ENCODE measurements at regions not wholly inside any gene's neighbourhood (a gene's known extent, or its start where the extent isn't known, plus 50 kb on each side); places are given as distances from the start of the nearest gene placed in this dataset.

DNA sequence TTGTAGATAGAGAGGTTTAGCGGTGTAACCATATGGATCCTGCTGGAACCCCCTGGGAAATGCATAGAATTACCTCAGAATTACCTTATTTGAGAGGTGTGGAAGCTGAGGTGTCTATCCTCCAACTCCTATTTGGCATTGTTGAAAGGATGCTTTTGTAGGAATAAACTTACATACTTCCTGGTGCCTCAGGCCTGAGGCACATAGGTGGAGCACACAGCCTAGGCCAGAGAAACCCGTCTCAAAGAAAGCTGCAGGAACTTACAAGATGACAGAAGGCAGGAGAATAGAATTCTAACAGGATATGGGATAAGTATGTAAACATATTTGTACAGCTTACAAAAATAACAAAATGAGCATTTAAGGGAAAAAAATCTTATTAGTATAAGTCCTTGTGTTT, 1507.2 kb upstream of the ZEB2 start:
- H3K27me3 ChIP-seq (ENCODE audit: low read depth, low read length), result no peaks in the 10 kb centered on the region
- no peaks in the 10 kb centered on the region for H3K36me3 ChIP-seq (ENCODE audit: control insufficient read depth in 1 of 2, insufficient read depth in 2 of 2, low read length in 2 of 2)
- no peak overlapping the region for H3K4me3 ChIP-seq (ENCODE audit: low read depth in 1 of 2, low read length in 2 of 2)
- H3K4me1 ChIP-seq (ENCODE audit: control insufficient read depth in 1 of 2, insufficient read depth in 2 of 2, low read length in 2 of 2), result no peaks in the 10 kb centered on the region
- H3K9me3 ChIP-seq (ENCODE audit: control insufficient read depth in 1 of 2, low read length in 2 of 2), result no peaks in the 10 kb centered on the region
- H3K27ac ChIP-seq (ENCODE audit: low read length), result no peak overlapping the region

DNA sequence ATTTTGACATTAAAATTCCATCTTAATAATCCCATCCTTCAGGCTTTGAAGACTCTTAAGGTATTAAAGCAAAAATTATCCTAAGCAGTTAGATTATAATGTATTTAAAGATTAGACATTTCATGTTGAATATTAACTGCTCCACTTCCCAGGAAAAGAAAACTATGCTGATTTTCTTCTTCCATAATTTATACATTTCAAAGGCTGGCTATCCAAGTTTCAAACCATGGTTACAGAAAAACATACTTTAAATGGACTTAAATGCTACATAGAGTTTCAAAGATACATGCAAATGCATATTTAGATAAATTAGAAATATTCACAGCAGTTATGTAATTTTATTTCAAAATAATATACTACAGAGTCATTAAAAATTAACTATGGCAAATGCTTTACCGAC, 1505.6 kb upstream of the ZEB2 start:
- no peaks in the 10 kb centered on the region for H3K36me3 ChIP-seq (ENCODE audit: control insufficient read depth in 1 of 2, insufficient read depth in 2 of 2, low read length in 2 of 2)
- no peaks in the 10 kb centered on the region for H3K4me1 ChIP-seq (ENCODE audit: control insufficient read depth in 1 of 2, insufficient read depth in 2 of 2, low read length in 2 of 2)
- H3K27ac ChIP-seq (ENCODE audit: low read length), result no peak overlapping the region
- no peaks in the 10 kb centered on the region for H3K27me3 ChIP-seq (ENCODE audit: low read depth, low read length)
- H3K4me3 ChIP-seq (ENCODE audit: low read depth in 1 of 2, low read length in 2 of 2), result no peak overlapping the region
- no peaks in the 10 kb centered on the region for H3K9me3 ChIP-seq (ENCODE audit: control insufficient read depth in 1 of 2, low read length in 2 of 2)

DNA sequence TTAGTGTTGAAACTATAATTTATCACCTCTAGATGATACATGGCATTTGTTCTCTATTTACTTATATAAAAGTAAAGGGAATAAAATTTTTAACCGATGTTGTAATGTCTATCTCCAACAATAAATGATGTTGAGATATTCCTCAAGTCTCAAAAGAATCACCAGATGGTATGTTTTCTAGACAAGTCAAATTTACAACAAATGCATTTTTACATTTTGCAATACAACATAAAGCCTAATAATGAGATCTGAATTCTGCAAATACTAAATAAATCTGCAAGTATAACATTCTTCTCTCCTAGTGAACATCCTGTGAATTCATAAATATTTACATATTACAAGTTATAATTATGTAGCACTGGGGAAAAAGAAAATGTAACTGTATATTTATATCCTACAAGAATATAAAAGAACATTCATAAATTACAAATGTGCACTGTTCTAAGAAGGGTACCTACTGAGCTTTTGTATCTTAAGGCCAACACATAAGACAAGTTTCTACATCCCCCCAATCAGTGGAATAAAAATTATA, 1504.4 kb upstream of the ZEB2 start:
- no peak overlapping the region for H3K4me3 ChIP-seq (ENCODE audit: low read depth in 1 of 2, low read length in 2 of 2)
- H3K4me1 ChIP-seq (ENCODE audit: control insufficient read depth in 1 of 2, insufficient read depth in 2 of 2, low read length in 2 of 2), result no peaks in the 10 kb centered on the region
- no peaks in the 10 kb centered on the region for H3K36me3 ChIP-seq (ENCODE audit: control insufficient read depth in 1 of 2, insufficient read depth in 2 of 2, low read length in 2 of 2)
- no peaks in the 10 kb centered on the region for H3K27me3 ChIP-seq (ENCODE audit: low read depth, low read length)
- H3K9me3 ChIP-seq (ENCODE audit: control insufficient read depth in 1 of 2, low read length in 2 of 2), result no peaks in the 10 kb centered on the region
- no peak overlapping the region for H3K27ac ChIP-seq (ENCODE audit: low read length)

DNA sequence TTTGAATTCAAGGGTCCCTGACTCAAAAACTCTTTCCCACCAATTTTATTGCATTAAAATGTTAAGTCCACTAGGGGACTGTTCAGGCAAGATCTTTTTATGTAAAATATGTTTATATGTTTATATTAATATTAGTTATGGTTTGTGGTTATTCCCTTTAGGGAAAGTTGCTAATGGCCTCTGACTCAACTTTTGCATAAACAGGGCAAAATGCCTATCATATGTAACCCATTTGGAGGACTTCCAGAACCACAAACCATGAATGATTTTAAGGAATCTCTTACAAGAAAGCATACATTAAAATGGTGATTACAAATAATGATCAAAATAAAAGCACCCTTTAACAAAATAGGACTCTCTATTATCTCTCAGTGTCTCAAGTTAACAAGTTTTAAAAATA, 1484.5 kb upstream of the ZEB2 start:
- no peak overlapping the region for H3K4me3 ChIP-seq (ENCODE audit: low read depth in 1 of 2, low read length in 2 of 2)
- no peaks in the 10 kb centered on the region for H3K4me1 ChIP-seq (ENCODE audit: control insufficient read depth in 1 of 2, insufficient read depth in 2 of 2, low read length in 2 of 2)
- no peaks in the 10 kb centered on the region for H3K27me3 ChIP-seq (ENCODE audit: low read depth, low read length)
- no peaks in the 10 kb centered on the region for H3K36me3 ChIP-seq (ENCODE audit: control insufficient read depth in 1 of 2, insufficient read depth in 2 of 2, low read length in 2 of 2)
- H3K9me3 ChIP-seq (ENCODE audit: control insufficient read depth in 1 of 2, low read length in 2 of 2), result no peaks in the 10 kb centered on the region
- no peak overlapping the region for H3K27ac ChIP-seq (ENCODE audit: low read length)

DNA sequence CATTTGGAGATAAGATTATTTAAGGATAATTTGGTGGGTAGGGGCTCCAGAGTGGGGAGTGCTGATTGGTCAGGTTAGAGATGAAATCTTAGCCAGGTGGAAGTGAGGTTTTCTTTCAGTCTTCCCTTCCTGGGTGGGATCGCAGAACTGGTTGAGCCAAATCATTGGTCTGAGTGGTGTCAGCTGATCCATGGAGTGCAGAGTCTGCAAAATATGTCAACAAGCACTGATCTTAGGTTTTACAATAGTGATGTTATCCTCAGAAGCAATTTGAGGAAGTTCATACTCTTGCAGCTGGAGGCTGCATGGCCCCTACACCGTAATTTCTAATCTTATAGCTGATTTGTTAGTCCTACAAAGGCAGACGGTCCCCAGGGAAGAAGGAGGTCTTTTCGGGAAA, 1483.4 kb upstream of the ZEB2 start:
- Histone ChIP-seq H3K9me3 (ENCODE audit: control insufficient read depth in 1 of 2, low read length in 2 of 2) (no peaks in the 10 kb centered on the region), H3K4me1 (ENCODE audit: control insufficient read depth in 1 of 2, insufficient read depth in 2 of 2, low read length in 2 of 2) (no peaks in the 10 kb centered on the region), H3K27ac (ENCODE audit: low read length) (no peak overlapping the region), H3K4me3 (ENCODE audit: low read depth in 1 of 2, low read length in 2 of 2) (no peak overlapping the region), H3K27me3 (ENCODE audit: low read depth, low read length) (no peaks in the 10 kb centered on the region), H3K36me3 (ENCODE audit: control insufficient read depth in 1 of 2, insufficient read depth in 2 of 2, low read length in 2 of 2) (no peaks in the 10 kb centered on the region)

DNA sequence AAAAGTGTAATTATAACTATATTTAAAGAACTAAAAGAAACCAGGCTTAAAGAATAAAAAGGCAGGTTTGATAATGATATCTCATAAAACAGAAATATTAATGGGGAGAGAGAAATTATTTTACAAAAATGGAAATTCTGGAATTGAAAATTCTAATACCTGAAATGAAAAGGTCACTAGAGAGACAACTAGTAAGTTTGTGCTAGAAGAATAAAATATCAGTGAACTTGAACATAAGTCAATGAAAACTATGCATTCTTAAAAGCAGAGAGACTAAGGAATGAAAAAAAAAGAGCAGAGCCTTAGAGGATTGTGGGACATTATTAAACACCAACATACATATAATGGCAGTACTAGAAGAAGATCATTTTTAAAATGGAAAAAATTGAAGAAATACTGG, 1475.0 kb upstream of the ZEB2 start:
- H3K36me3 ChIP-seq (ENCODE audit: control insufficient read depth in 1 of 2, insufficient read depth in 2 of 2, low read length in 2 of 2), result no peaks in the 10 kb centered on the region
- H3K27ac ChIP-seq (ENCODE audit: low read length), result no peak overlapping the region
- H3K4me1 ChIP-seq (ENCODE audit: control insufficient read depth in 1 of 2, insufficient read depth in 2 of 2, low read length in 2 of 2), result no peaks in the 10 kb centered on the region
- no peak overlapping the region for H3K4me3 ChIP-seq (ENCODE audit: low read depth in 1 of 2, low read length in 2 of 2)
- peaks cover 4 to 6% of the 10 kb centered on the region in 2 donors for H3K9me3 ChIP-seq (ENCODE audit: control insufficient read depth in 1 of 2, low read length in 2 of 2)
- no peaks in the 10 kb centered on the region for H3K27me3 ChIP-seq (ENCODE audit: low read depth, low read length)

- H3K27me3 ChIP-seq (ENCODE audit: low read depth, low read length), result no peaks in the 10 kb centered on the region
- no peaks in the 10 kb centered on the region for H3K36me3 ChIP-seq (ENCODE audit: control insufficient read depth in 1 of 2, insufficient read depth in 2 of 2, low read length in 2 of 2)
- peaks cover 4 to 6% of the 10 kb centered on the region in 2 donors for H3K9me3 ChIP-seq (ENCODE audit: control insufficient read depth in 1 of 2, low read length in 2 of 2)
- H3K27ac ChIP-seq (ENCODE audit: low read length), result no peak overlapping the region
- no peak overlapping the region for H3K4me3 ChIP-seq (ENCODE audit: low read depth in 1 of 2, low read length in 2 of 2)
- H3K4me1 ChIP-seq (ENCODE audit: control insufficient read depth in 1 of 2, insufficient read depth in 2 of 2, low read length in 2 of 2), result no peaks in the 10 kb centered on the region
These were observed 1472.7 kb upstream of the ZEB2 start for GRCh38 chr2:145992572-145992971.

DNA sequence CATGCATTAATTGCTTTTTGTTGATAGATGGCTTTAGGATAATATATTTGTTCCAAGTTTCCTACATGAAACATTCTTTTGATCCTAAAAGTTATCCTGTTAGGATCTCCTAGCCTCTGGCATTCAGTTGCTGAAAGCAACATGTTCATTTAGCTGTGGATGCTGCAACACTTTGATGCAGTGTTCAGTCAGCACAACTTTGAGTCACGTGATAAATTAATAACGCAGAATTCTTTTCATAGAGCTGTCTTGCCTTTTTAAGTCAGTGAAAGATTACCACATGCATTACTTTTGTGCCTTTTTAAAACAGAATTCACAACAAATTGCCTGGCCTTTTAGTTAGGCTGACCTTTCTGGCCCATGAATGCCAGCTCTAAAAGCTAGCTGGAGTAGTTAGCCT, 1467.9 kb upstream of the ZEB2 start:
- Histone ChIP-seq H3K36me3 (ENCODE audit: control insufficient read depth in 1 of 2, insufficient read depth in 2 of 2, low read length in 2 of 2) (no peaks in the 10 kb centered on the region), H3K27ac (ENCODE audit: low read length) (no peak overlapping the region), H3K4me1 (ENCODE audit: control insufficient read depth in 1 of 2, insufficient read depth in 2 of 2, low read length in 2 of 2) (no peaks in the 10 kb centered on the region), H3K27me3 (ENCODE audit: low read depth, low read length) (no peaks in the 10 kb centered on the region), H3K9me3 (ENCODE audit: control insufficient read depth in 1 of 2, low read length in 2 of 2) (no peaks in the 10 kb centered on the region), H3K4me3 (ENCODE audit: low read depth in 1 of 2, low read length in 2 of 2) (no peak overlapping the region)

DNA sequence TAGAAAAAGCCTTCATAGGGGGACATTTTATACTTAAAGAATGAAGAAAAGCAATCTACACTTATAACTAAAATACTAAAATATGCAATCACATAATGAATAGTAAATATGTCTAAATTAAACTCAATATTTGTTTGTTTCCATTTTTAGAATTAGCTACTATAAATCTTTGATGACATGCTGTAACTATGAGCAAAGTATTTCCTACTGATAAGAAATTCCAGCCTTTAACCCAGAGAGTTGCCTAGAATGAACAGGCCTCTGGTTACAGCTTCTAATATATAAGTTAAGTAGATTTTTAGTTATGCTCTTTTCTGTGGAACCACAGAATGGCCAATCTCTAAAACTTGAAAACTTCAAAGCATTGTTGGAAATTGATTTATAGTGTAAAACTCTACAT, 1465.6 kb upstream of the ZEB2 start:
- Histone ChIP-seq H3K9me3 (ENCODE audit: control insufficient read depth in 1 of 2, low read length in 2 of 2) (no peaks in the 10 kb centered on the region), H3K4me1 (ENCODE audit: control insufficient read depth in 1 of 2, insufficient read depth in 2 of 2, low read length in 2 of 2) (no peaks in the 10 kb centered on the region), H3K27ac (ENCODE audit: low read length) (no peak overlapping the region), H3K27me3 (ENCODE audit: low read depth, low read length) (no peaks in the 10 kb centered on the region), H3K36me3 (ENCODE audit: control insufficient read depth in 1 of 2, insufficient read depth in 2 of 2, low read length in 2 of 2) (no peaks in the 10 kb centered on the region), H3K4me3 (ENCODE audit: low read depth in 1 of 2, low read length in 2 of 2) (no peak overlapping the region)

DNA sequence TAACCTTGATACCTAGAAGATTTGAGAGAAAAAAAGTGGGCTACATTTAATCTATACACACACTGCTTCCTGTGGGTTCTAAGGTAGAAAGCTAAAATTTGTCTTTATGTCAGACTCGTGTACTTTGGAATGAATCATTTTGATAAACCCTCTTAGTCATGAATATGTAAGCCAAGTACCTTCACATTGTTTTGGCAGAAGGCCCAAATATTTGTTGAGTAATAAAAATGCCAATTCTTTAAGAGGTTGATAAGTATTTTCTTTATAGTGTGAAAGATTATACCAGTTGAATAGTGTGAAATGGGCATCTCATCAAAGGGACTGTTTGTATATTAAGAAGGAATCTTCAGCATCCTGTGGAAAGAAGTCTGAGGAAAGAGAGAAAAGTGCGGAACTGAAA, 1464.7 kb upstream of the ZEB2 start:
- Histone ChIP-seq H3K4me3 (ENCODE audit: low read depth in 1 of 2, low read length in 2 of 2) (no peak overlapping the region), H3K27ac (ENCODE audit: low read length) (no peak overlapping the region), H3K27me3 (ENCODE audit: low read depth, low read length) (no peaks in the 10 kb centered on the region), H3K4me1 (ENCODE audit: control insufficient read depth in 1 of 2, insufficient read depth in 2 of 2, low read length in 2 of 2) (no peaks in the 10 kb centered on the region), H3K9me3 (ENCODE audit: control insufficient read depth in 1 of 2, low read length in 2 of 2) (no peaks in the 10 kb centered on the region), H3K36me3 (ENCODE audit: control insufficient read depth in 1 of 2, insufficient read depth in 2 of 2, low read length in 2 of 2) (no peaks in the 10 kb centered on the region)

GRCh38 chr2:145980318-145980717, 1460.4 kb upstream of the ZEB2 start:
- H3K27me3 ChIP-seq (ENCODE audit: low read depth, low read length), result no peaks in the 10 kb centered on the region
- H3K36me3 ChIP-seq (ENCODE audit: control insufficient read depth in 1 of 2, insufficient read depth in 2 of 2, low read length in 2 of 2), result no peaks in the 10 kb centered on the region
- H3K9me3 ChIP-seq (ENCODE audit: control insufficient read depth in 1 of 2, low read length in 2 of 2), result no peaks in the 10 kb centered on the region
- H3K4me1 ChIP-seq (ENCODE audit: control insufficient read depth in 1 of 2, insufficient read depth in 2 of 2, low read length in 2 of 2), result no peaks in the 10 kb centered on the region
- H3K4me3 ChIP-seq (ENCODE audit: low read depth in 1 of 2, low read length in 2 of 2), result no peak overlapping the region
- no peak overlapping the region for H3K27ac ChIP-seq (ENCODE audit: low read length)

- no peaks in the 10 kb centered on the region for H3K4me1 ChIP-seq (ENCODE audit: control insufficient read depth in 1 of 2, insufficient read depth in 2 of 2, low read length in 2 of 2)
- H3K36me3 ChIP-seq (ENCODE audit: control insufficient read depth in 1 of 2, insufficient read depth in 2 of 2, low read length in 2 of 2), result no peaks in the 10 kb centered on the region
- H3K4me3 ChIP-seq (ENCODE audit: low read depth in 1 of 2, low read length in 2 of 2), result no peak overlapping the region
- no peaks in the 10 kb centered on the region for H3K9me3 ChIP-seq (ENCODE audit: control insufficient read depth in 1 of 2, low read length in 2 of 2)
- no peak overlapping the region for H3K27ac ChIP-seq (ENCODE audit: low read length)
- no peaks in the 10 kb centered on the region for H3K27me3 ChIP-seq (ENCODE audit: low read depth, low read length)
These were observed 1455.5 kb upstream of the ZEB2 start for GRCh38 chr2:145975406-145975805.

Data from muscle layer of duodenum (tissue), 2 donors.